Peyer's patch (tissue), 4 donors: ENCODE measurements at regions not wholly inside any gene's neighbourhood (a gene's known extent, or its start where the extent isn't known, plus 50 kb on each side); places are given as distances from the start of the nearest gene placed in this dataset.

ENCODE experiments used
- CTCF ChIP-seq, 6 experiments: fragments of 450-650 bp in 4 of 6; fragments of 200-600 bp in 2 of 6; sonication (generic) in 1 of 6; IDR thresholded peaks; one replicate each; pipeline ENCODE4 v1.5.1; 2017 to 2019; ENCODE audit warnings: antibody characterized with exemption in 6 of 6, mild to moderate bottlenecking in 3 of 6, moderate library complexity in 1 of 6
- POLR2A ChIP-seq, 2 donors: fragments of 450-650 bp; IDR thresholded peaks; one replicate each; pipeline ENCODE4 v1.5.1; 2017; ENCODE audit warnings: antibody characterized with exemption in 2 of 2, mild to moderate bottlenecking in 2 of 2, moderate library complexity in 2 of 2

- TF ChIP-seq CTCF (IDR thresholded peaks at IDR 0.05) (no peak), POLR2A (IDR thresholded peaks at IDR 0.05) (no peak)
Observed at GRCh38 chr15:95119041-95119610, 887.8 kb downstream of the MCTP2 start.
